H9 (cell line): ENCODE measurements at regions not wholly inside any gene's neighbourhood (a gene's known extent, or its start where the extent isn't known, plus 50 kb on each side); places are given as distances from the start of the nearest gene placed in this dataset.

Source experiments
- DNase-seq: peaks from one replicate; pipeline ENCODE4 v3.0.0-alpha.2; 2017
- H2AFZ ChIP-seq: one replicate; pipeline ENCODE4 v1.6.1; 2013; ENCODE audit warnings: mild to moderate bottlenecking, low read length, control low read depth, moderate library complexity
- H2AK5ac ChIP-seq: 2 replicates; pipeline ENCODE4 v1.6.1; 2013; ENCODE audit warnings: low read length, control low read depth, mixed read lengths; ENCODE audit not compliant: insufficient read length
- H2BK120ac ChIP-seq: one replicate; pipeline ENCODE4 v1.6.1; 2013; ENCODE audit warnings: low read depth, mild to moderate bottlenecking, low read length, control low read depth, inconsistent platforms; ENCODE audit not compliant: poor library complexity, severe bottlenecking
- H2BK12ac ChIP-seq: 2 replicates; pipeline ENCODE4 v1.6.1; 2013; ENCODE audit warnings: low read length, control low read depth, mixed read lengths, low read depth; ENCODE audit not compliant: insufficient read length
- H2BK15ac ChIP-seq: 2 replicates; pipeline ENCODE4 v1.6.1; 2013; ENCODE audit warnings: low read depth, low read length, control low read depth
- H2BK20ac ChIP-seq: one replicate; pipeline ENCODE4 v1.6.1; 2013; ENCODE audit warnings: low read depth, mild to moderate bottlenecking, low read length, control low read depth, inconsistent platforms; ENCODE audit not compliant: poor library complexity, severe bottlenecking
- H2BK5ac ChIP-seq: 2 replicates; pipeline ENCODE4 v1.6.1; 2013; ENCODE audit warnings: low read length, control low read depth, mixed read lengths; ENCODE audit not compliant: insufficient read length
- H3K14ac ChIP-seq: 2 replicates; pipeline ENCODE4 v1.6.1; 2013; ENCODE audit warnings: low read length, control low read depth; ENCODE audit not compliant: insufficient read depth
- H3K18ac ChIP-seq: 2 replicates; pipeline ENCODE4 v1.6.1; 2013; ENCODE audit warnings: low read depth, mild to moderate bottlenecking, mixed read lengths, low read length, control low read depth; ENCODE audit not compliant: insufficient read length
- H3K23ac ChIP-seq: 2 replicates; pipeline ENCODE4 v1.6.1; 2013; ENCODE audit warnings: low read length, control low read depth, mixed read lengths, low read depth; ENCODE audit not compliant: insufficient read length
- H3K23me2 ChIP-seq: 2 replicates; pipeline ENCODE4 v1.6.1; 2013; ENCODE audit warnings: low read depth, mild to moderate bottlenecking, mixed read lengths, low read length, control low read depth; ENCODE audit not compliant: insufficient read length, poor library complexity, severe bottlenecking
- H3K27ac ChIP-seq: 2 replicates; pipeline ENCODE4 v1.5.1; 2013; ENCODE audit warnings: low read length, control low read depth, mixed read lengths, low read depth; ENCODE audit not compliant: insufficient read length
- H3K27me3 ChIP-seq: 2 replicates; pipeline ENCODE4 v1.6.1; 2013; ENCODE audit warnings: low read length, control low read depth, inconsistent platforms; ENCODE audit not compliant: insufficient read depth
- H3K4ac ChIP-seq: 2 replicates; pipeline ENCODE4 v1.6.1; 2013; ENCODE audit warnings: low read depth, mild to moderate bottlenecking, control low read depth, inconsistent platforms, low read length, moderate library complexity
- H3K4me1 ChIP-seq: 2 replicates; pipeline ENCODE4 v1.6.1; 2013; ENCODE audit warnings: low read length, control low read depth, inconsistent platforms; ENCODE audit not compliant: insufficient read depth
- H3K4me2 ChIP-seq: 2 replicates; pipeline ENCODE4 v1.6.1; 2013; ENCODE audit warnings: low read length, control low read depth, mixed read lengths; ENCODE audit not compliant: insufficient read length, insufficient read depth
- H3K56ac ChIP-seq: 2 replicates; pipeline ENCODE4 v1.6.1; 2013; ENCODE audit warnings: low read depth, mild to moderate bottlenecking, mixed read lengths, low read length, control low read depth; ENCODE audit not compliant: insufficient read length
- H3K79me1 ChIP-seq: 2 replicates; pipeline ENCODE4 v1.6.1; 2013; ENCODE audit warnings: low read depth, mild to moderate bottlenecking, moderate library complexity, low read length, control low read depth, inconsistent platforms; ENCODE audit not compliant: insufficient read depth, poor library complexity, severe bottlenecking
- H3K79me2 ChIP-seq: 2 replicates; pipeline ENCODE4 v1.6.1; 2013; ENCODE audit warnings: low read length, control low read depth, inconsistent platforms; ENCODE audit not compliant: insufficient read depth
- H3K9ac ChIP-seq: 2 replicates; pipeline ENCODE4 v1.6.1; 2013; ENCODE audit warnings: low read length, control low read depth, mixed read lengths; ENCODE audit not compliant: insufficient read length; ENCODE audit errors: extremely low read depth
- H3K9me3 ChIP-seq: one replicate; pipeline ENCODE4 v1.6.1; 2013; ENCODE audit warnings: low read depth, low read length, inconsistent platforms; ENCODE audit not compliant: control insufficient read depth
- H3T11ph ChIP-seq: one replicate; pipeline ENCODE4 v1.6.1; 2013; ENCODE audit warnings: mild to moderate bottlenecking, low read length, control low read depth, inconsistent platforms
- H4K20me1 ChIP-seq: one replicate; pipeline ENCODE4 v1.6.1; 2013; ENCODE audit not compliant: control insufficient read depth, insufficient read length, insufficient read depth
- H4K5ac ChIP-seq: 2 replicates; pipeline ENCODE4 v1.6.1; 2013; ENCODE audit warnings: low read depth, mild to moderate bottlenecking, mixed read lengths, low read length, control low read depth; ENCODE audit not compliant: insufficient read length
- H4K8ac ChIP-seq: replicated peaks from 2 replicates; pipeline ENCODE4 v1.6.1; 2013; ENCODE audit warnings: low read length, control low read depth, mixed read lengths, low read depth; ENCODE audit not compliant: insufficient read length
- H4K91ac ChIP-seq: 2 replicates; pipeline ENCODE4 v1.6.1; 2013; ENCODE audit warnings: low read depth, mild to moderate bottlenecking, moderate library complexity, mixed read lengths, low read length, control low read depth; ENCODE audit not compliant: insufficient read length
- H3K27ac Mint-ChIP-seq, 3 experiments: 2 replicates in 2 of 3; 3 replicates in 1 of 3; pipeline ENCODE4 v1.8.0; 2020 to 2021; ENCODE audit warnings: mixed read lengths in 3 of 3, mild to moderate bottlenecking in 1 of 3, moderate library complexity in 1 of 3
- H3K27me3 Mint-ChIP-seq: 2 replicates; pipeline ENCODE4 v1.8.0; 2021; ENCODE audit warnings: low read depth, mild to moderate bottlenecking, moderate library complexity, mixed read lengths
- H3K36me3 Mint-ChIP-seq, 3 experiments: 2 replicates in 2 of 3; 3 replicates in 1 of 3; pipeline ENCODE4 v1.8.0; 2020 to 2021; ENCODE audit warnings: low read depth in 3 of 3, mixed read lengths in 3 of 3; ENCODE audit not compliant: insufficient read depth in 1 of 3
- H3K4me1 Mint-ChIP-seq, 2 experiments: 2 replicates each; pipeline ENCODE4 v1.8.0; 2020; ENCODE audit warnings: mixed read lengths in 2 of 2
- H3K4me3 Mint-ChIP-seq, 2 experiments: 2 replicates in 1 of 2; 3 replicates in 1 of 2; pipeline ENCODE4 v1.8.0; 2020 to 2021; ENCODE audit warnings: mild to moderate bottlenecking in 2 of 2, mixed read lengths in 2 of 2, moderate library complexity in 1 of 2
- H3K9me3 Mint-ChIP-seq, 2 experiments: 2 replicates in 1 of 2; 3 replicates in 1 of 2; pipeline ENCODE4 v1.8.0; 2020; ENCODE audit warnings: mild to moderate bottlenecking in 2 of 2, mixed read lengths in 2 of 2, moderate library complexity in 1 of 2
- WGBS: extraction: QIAGEN DNeasy Blood & Tissue Kit; methylation state at CpG from one replicate; pipeline ENCODE4 v1.1.7; 2013; ENCODE audit warnings: missing lambda C conversion rate, low lambda C conversion rate, mixed read lengths; ENCODE audit not compliant: insufficient read length; ENCODE audit errors: extremely low coverage; 5-methylcytosine and 5-hydroxymethylcytosine counted together
- TF ChIP-seq, protein P1 (sequence below): fragments of 200-600 bp; sonication (generic); conservative IDR thresholded peaks from 3 replicates; pipeline ENCODE4 v1.8.0; 2021; ENCODE audit warnings: antibody characterized with exemption, mild to moderate bottlenecking

DNA sequence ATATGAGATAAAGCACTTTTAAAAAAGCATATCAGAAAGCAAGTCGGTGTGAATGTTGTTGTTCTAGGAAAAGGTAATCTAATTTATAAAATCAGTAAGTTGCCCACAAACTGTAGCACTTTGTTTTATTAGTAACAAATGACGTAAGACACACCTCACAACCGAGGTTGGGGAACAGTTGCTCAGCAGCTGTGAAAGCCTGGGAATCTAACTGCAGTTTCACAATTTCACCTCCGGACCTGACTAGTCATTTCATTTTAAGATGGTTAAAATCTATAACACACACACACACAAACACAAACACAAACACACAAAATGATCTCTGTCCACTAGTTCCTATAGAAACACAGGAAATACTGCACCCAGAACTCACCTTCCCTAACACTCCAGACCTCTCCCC, 406.7 kb upstream of the NR2F2 start:
- Histone ChIP-seq H3K4ac (no peak overlapping the region), H3K27ac (no peak overlapping the region), H2BK12ac (no peak overlapping the region), H3K27me3 (no peaks in the 10 kb centered on the region), H3K79me1 (no peaks in the 10 kb centered on the region), H3K18ac (no peak overlapping the region), H3T11ph (no peak overlapping the region), H2BK120ac (no peak overlapping the region), H2BK20ac (no peak overlapping the region), H2BK5ac (no peak overlapping the region), H2BK15ac (no peak overlapping the region), H3K23me2 (no peaks in the 10 kb centered on the region), H3K79me2 (no peaks in the 10 kb centered on the region), H4K91ac (no peak overlapping the region), H3K4me1 (no peaks in the 10 kb centered on the region), H3K4me2 (no peak overlapping the region), H2AK5ac (no peak overlapping the region), H2AFZ (no peak overlapping the region), H3K56ac (no peak overlapping the region), H3K14ac (no peak overlapping the region), H4K20me1 (no peaks in the 10 kb centered on the region), H3K23ac (no peak overlapping the region), H3K9me3 (no peaks in the 10 kb centered on the region), H4K5ac (no peak overlapping the region), H4K8ac (no peak overlapping the region), H3K9ac (no peak overlapping the region)
- no peak for DNase-seq
- no peaks in the 10 kb centered on the region for H3K36me3 Mint-ChIP-seq
- no peak overlapping the region for H3K4me3 Mint-ChIP-seq
- no peaks in the 10 kb centered on the region for H3K9me3 Mint-ChIP-seq
- WGBS: no CpG with 5 or more reads among the region's 4 CpGs
- no peak overlapping the region; a peak in 1 of 7 replicates for H3K27ac Mint-ChIP-seq
- no peaks in the 10 kb centered on the region for H3K4me1 Mint-ChIP-seq
- TF ChIP-seq, protein P1, sequence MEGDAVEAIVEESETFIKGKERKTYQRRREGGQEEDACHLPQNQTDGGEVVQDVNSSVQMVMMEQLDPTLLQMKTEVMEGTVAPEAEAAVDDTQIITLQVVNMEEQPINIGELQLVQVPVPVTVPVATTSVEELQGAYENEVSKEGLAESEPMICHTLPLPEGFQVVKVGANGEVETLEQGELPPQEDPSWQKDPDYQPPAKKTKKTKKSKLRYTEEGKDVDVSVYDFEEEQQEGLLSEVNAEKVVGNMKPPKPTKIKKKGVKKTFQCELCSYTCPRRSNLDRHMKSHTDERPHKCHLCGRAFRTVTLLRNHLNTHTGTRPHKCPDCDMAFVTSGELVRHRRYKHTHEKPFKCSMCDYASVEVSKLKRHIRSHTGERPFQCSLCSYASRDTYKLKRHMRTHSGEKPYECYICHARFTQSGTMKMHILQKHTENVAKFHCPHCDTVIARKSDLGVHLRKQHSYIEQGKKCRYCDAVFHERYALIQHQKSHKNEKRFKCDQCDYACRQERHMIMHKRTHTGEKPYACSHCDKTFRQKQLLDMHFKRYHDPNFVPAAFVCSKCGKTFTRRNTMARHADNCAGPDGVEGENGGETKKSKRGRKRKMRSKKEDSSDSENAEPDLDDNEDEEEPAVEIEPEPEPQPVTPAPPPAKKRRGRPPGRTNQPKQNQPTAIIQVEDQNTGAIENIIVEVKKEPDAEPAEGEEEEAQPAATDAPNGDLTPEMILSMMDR: no peak
- H3K27me3 Mint-ChIP-seq: peaks cover 18% of the 10 kb centered on the region
